ENCODE measurements at regions not wholly inside any gene's neighbourhood (a gene's known extent, or its start where the extent isn't known, plus 50 kb on each side); places are given as distances from the start of the nearest gene placed in this dataset.
"Not testable (repeated sequence)": the region's sequence is repeated elsewhere in the genome, so short reads cannot be mapped to it uniquely, and the experiment has no call there.

- H3K27me3 ChIP-seq (ENCODE audit: control insufficient read depth, insufficient read depth, low read length) = no peaks in the 10 kb centered on the region
- H3K4me1 ChIP-seq (ENCODE audit: control insufficient read depth, insufficient read depth, low read length) = no peaks in the 10 kb centered on the region
- 100% methylated on average over 1 of the region's 8 CpGs for WGBS (ENCODE audit: insufficient coverage, low lambda C conversion rate)
- DNase-seq = no peak
- no peaks in the 10 kb centered on the region for H3K36me3 ChIP-seq (ENCODE audit: control insufficient read depth, insufficient read depth, low read length)
- peaks cover 11% of the 10 kb centered on the region for H3K9me3 ChIP-seq (ENCODE audit: control insufficient read depth, low read depth, low read length)
- no peak overlapping the region for H3K27ac ChIP-seq (ENCODE audit: low read length)
- no peak overlapping the region for H3K4me3 ChIP-seq (ENCODE audit: low read length)
These were observed 229.2 kb downstream of the COPRS start for GRCh38 chr17:31629696-31630470.

DNA sequence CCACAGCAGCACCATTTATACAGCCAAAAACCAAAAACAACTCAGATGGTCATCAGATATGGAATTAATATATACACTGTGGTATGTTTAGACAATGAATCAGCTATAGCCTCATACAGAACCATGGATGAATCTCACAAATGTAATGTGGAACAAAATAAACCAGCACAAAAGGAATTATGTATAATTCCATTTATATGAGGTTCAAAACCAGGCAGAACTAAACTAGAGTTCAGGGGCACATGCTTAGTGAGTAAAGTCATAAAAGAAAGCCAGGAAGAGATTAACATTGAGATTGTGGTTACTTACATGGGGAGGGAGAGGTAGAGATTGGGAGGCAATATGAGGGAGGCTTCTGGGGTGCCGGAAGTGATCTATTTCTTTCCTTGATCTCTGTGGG is 231.1 kb downstream of the COPRS start:
- no peak overlapping the region for H3K4me3 ChIP-seq (ENCODE audit: low read length)
- no peaks in the 10 kb centered on the region for H3K36me3 ChIP-seq (ENCODE audit: control insufficient read depth, insufficient read depth, low read length)
- H3K27ac ChIP-seq (ENCODE audit: low read length) = no peak overlapping the region
- DNase-seq = no peak
- WGBS (ENCODE audit: insufficient coverage, low lambda C conversion rate) = no CpG with 5 or more reads among the region's 1 CpG
- H3K9me3 ChIP-seq (ENCODE audit: control insufficient read depth, low read depth, low read length) = peaks cover 15% of the 10 kb centered on the region
- H3K4me1 ChIP-seq (ENCODE audit: control insufficient read depth, insufficient read depth, low read length) = no peaks in the 10 kb centered on the region
- no peaks in the 10 kb centered on the region for H3K27me3 ChIP-seq (ENCODE audit: control insufficient read depth, insufficient read depth, low read length)

- H3K4me3 ChIP-seq (ENCODE audit: low read length) = no peak overlapping the region
- 80% methylated on average over 1 of the region's 1 CpG for WGBS (ENCODE audit: insufficient coverage, low lambda C conversion rate)
- DNase-seq = no peak
These were observed 232.5 kb downstream of the RAB11FIP4 start for GRCh38 chr17:31623990-31624389.

GRCh38 chr17:31622500-31622899 is 231.0 kb downstream of the RAB11FIP4 start:
- Histone ChIP-seq H3K27me3 (ENCODE audit: control insufficient read depth, insufficient read depth, low read length) (no peaks in the 10 kb centered on the region), H3K4me1 (ENCODE audit: control insufficient read depth, insufficient read depth, low read length) (no peaks in the 10 kb centered on the region), H3K4me3 (ENCODE audit: low read length) (no peak overlapping the region), H3K36me3 (ENCODE audit: control insufficient read depth, insufficient read depth, low read length) (no peaks in the 10 kb centered on the region), H3K9me3 (ENCODE audit: control insufficient read depth, low read depth, low read length) (peaks cover 15% of the 10 kb centered on the region), H3K27ac (ENCODE audit: low read length) (no peak overlapping the region)
- DNase-seq = no peak
- WGBS (ENCODE audit: insufficient coverage, low lambda C conversion rate) = 90% methylated on average over 2 of the region's 3 CpGs

More at GRCh38 chr17:31623990-31624389, 232.5 kb downstream of the RAB11FIP4 start:
- H3K27ac ChIP-seq (ENCODE audit: low read length) = no peak overlapping the region
- H3K36me3 ChIP-seq (ENCODE audit: control insufficient read depth, insufficient read depth, low read length) = no peaks in the 10 kb centered on the region
- no peaks in the 10 kb centered on the region for H3K4me1 ChIP-seq (ENCODE audit: control insufficient read depth, insufficient read depth, low read length)
- H3K27me3 ChIP-seq (ENCODE audit: control insufficient read depth, insufficient read depth, low read length) = no peaks in the 10 kb centered on the region
- H3K9me3 ChIP-seq (ENCODE audit: control insufficient read depth, low read depth, low read length) = peaks cover 15% of the 10 kb centered on the region

DNA sequence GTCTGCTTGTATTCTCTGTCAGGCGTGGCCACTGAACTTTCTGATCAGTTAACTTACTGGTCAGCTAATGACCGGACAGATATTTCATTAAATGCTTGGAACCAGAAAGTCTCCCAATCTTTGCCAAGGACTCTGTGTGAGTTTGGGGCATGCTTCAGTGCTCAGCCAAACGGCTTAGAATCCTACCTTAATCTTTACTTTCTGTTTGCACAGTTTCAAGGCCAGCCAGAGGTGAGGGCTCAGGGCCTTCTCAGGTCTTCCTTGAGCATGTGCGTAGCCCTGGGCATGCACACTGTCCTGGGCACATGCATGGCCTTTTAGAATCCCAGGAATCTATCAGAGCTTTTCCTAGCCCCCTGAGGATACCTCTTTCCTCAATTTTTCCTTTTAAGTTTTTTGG is 230.1 kb downstream of the RAB11FIP4 start:
- H3K4me3 ChIP-seq (ENCODE audit: low read length) = no peak overlapping the region
- no peaks in the 10 kb centered on the region for H3K27me3 ChIP-seq (ENCODE audit: control insufficient read depth, insufficient read depth, low read length)
- no peaks in the 10 kb centered on the region for H3K4me1 ChIP-seq (ENCODE audit: control insufficient read depth, insufficient read depth, low read length)
- H3K27ac ChIP-seq (ENCODE audit: low read length) = no peak overlapping the region
- peaks cover 12% of the 10 kb centered on the region for H3K9me3 ChIP-seq (ENCODE audit: control insufficient read depth, low read depth, low read length)
- no peak for DNase-seq
- no CpG with 5 or more reads among the region's 4 CpGs for WGBS (ENCODE audit: insufficient coverage, low lambda C conversion rate)
- H3K36me3 ChIP-seq (ENCODE audit: control insufficient read depth, insufficient read depth, low read length) = no peaks in the 10 kb centered on the region

- not testable (repeated sequence) for H3K4me1 ChIP-seq (ENCODE audit: control insufficient read depth, insufficient read depth, low read length); H3K4me3 ChIP-seq (ENCODE audit: low read length); H3K36me3 ChIP-seq (ENCODE audit: control insufficient read depth, insufficient read depth, low read length); DNase-seq; H3K27ac ChIP-seq (ENCODE audit: low read length); H3K27me3 ChIP-seq (ENCODE audit: control insufficient read depth, insufficient read depth, low read length); H3K9me3 ChIP-seq (ENCODE audit: control insufficient read depth, low read depth, low read length)
- WGBS (ENCODE audit: insufficient coverage, low lambda C conversion rate) = no CpG with 5 or more reads among the region's 4 CpGs
These were observed 219.6 kb downstream of the RAB11FIP4 start for GRCh38 chr17:31611053-31611452.

GRCh38 chr17:31609996-31610910 is 218.8 kb downstream of the RAB11FIP4 start:
- no peaks in the 10 kb centered on the region for H3K4me1 ChIP-seq (ENCODE audit: control insufficient read depth, insufficient read depth, low read length)
- DNase-seq = no peak
- H3K36me3 ChIP-seq (ENCODE audit: control insufficient read depth, insufficient read depth, low read length) = no peaks in the 10 kb centered on the region
- no peak overlapping the region for H3K4me3 ChIP-seq (ENCODE audit: low read length)
- H3K27me3 ChIP-seq (ENCODE audit: control insufficient read depth, insufficient read depth, low read length) = no peaks in the 10 kb centered on the region
- H3K9me3 ChIP-seq (ENCODE audit: control insufficient read depth, low read depth, low read length) = peaks cover 3% of the 10 kb centered on the region
- 83% methylated on average over 1 of the region's 6 CpGs for WGBS (ENCODE audit: insufficient coverage, low lambda C conversion rate)
- no peak overlapping the region for H3K27ac ChIP-seq (ENCODE audit: low read length)

- 100% methylated on average over 2 of the region's 3 CpGs for WGBS (ENCODE audit: insufficient coverage, low lambda C conversion rate)
- Histone ChIP-seq H3K9me3 (ENCODE audit: control insufficient read depth, low read depth, low read length) (peaks cover 3% of the 10 kb centered on the region), H3K4me3 (ENCODE audit: low read length) (no peak overlapping the region), H3K4me1 (ENCODE audit: control insufficient read depth, insufficient read depth, low read length) (no peaks in the 10 kb centered on the region), H3K27ac (ENCODE audit: low read length) (no peak overlapping the region), H3K27me3 (ENCODE audit: control insufficient read depth, insufficient read depth, low read length) (no peaks in the 10 kb centered on the region), H3K36me3 (ENCODE audit: control insufficient read depth, insufficient read depth, low read length) (no peaks in the 10 kb centered on the region)
- no peak for DNase-seq
These were observed 217.9 kb downstream of the RAB11FIP4 start for GRCh38 chr17:31609331-31609730.

GRCh38 chr17:31608659-31609254 is 217.3 kb downstream of the RAB11FIP4 start:
- peaks cover 3% of the 10 kb centered on the region for H3K9me3 ChIP-seq (ENCODE audit: control insufficient read depth, low read depth, low read length)
- DNase-seq = no peak
- H3K27ac ChIP-seq (ENCODE audit: low read length) = no peak overlapping the region
- H3K4me3 ChIP-seq (ENCODE audit: low read length) = no peak overlapping the region
- H3K4me1 ChIP-seq (ENCODE audit: control insufficient read depth, insufficient read depth, low read length) = no peaks in the 10 kb centered on the region
- no peaks in the 10 kb centered on the region for H3K36me3 ChIP-seq (ENCODE audit: control insufficient read depth, insufficient read depth, low read length)
- WGBS (ENCODE audit: insufficient coverage, low lambda C conversion rate) = no CpG with 5 or more reads among the region's 3 CpGs
- H3K27me3 ChIP-seq (ENCODE audit: control insufficient read depth, insufficient read depth, low read length) = no peaks in the 10 kb centered on the region

DNA sequence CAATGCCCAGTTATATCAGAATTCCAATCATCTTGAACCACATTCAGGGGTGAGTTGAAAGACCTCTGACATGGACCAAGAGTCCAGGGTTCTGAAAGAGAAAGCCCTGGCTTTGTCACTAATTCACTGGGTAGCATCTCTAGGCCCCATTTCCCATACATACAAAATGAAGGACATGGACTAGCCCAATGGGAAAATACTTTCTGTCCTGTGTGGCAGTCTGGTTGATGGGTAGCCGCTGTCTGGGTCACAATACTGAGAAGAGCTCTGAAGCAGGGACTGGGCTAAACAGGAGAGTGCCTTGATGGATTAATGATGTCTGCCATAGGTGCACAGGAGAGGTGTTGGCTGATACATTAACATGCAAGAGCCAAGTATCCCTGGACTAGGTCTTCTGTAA is 214.3 kb downstream of the RAB11FIP4 start:
- H3K4me1 ChIP-seq (ENCODE audit: control insufficient read depth, insufficient read depth, low read length) = no peaks in the 10 kb centered on the region
- H3K4me3 ChIP-seq (ENCODE audit: low read length) = no peak overlapping the region
- H3K27me3 ChIP-seq (ENCODE audit: control insufficient read depth, insufficient read depth, low read length) = no peaks in the 10 kb centered on the region
- H3K36me3 ChIP-seq (ENCODE audit: control insufficient read depth, insufficient read depth, low read length) = no peaks in the 10 kb centered on the region
- H3K27ac ChIP-seq (ENCODE audit: low read length) = no peak overlapping the region
- no peaks in the 10 kb centered on the region for H3K9me3 ChIP-seq (ENCODE audit: control insufficient read depth, low read depth, low read length)
- no peak for DNase-seq
- no CpG with 5 or more reads among the region's 1 CpG for WGBS (ENCODE audit: insufficient coverage, low lambda C conversion rate)

Measured in large intestine (tissue), 3 donors.